HG03060 (cell line): ENCODE measurements at regions not wholly inside any gene's neighbourhood (a gene's known extent, or its start where the extent isn't known, plus 50 kb on each side); places are given as distances from the start of the nearest gene placed in this dataset.
"Not testable (repeated sequence)": the region's sequence is repeated elsewhere in the genome, so short reads cannot be mapped to it uniquely, and the experiment has no call there.

Source experiments
- ATAC-seq: cut with Tn5 transposase; IDR thresholded peaks from one replicate; pipeline ENCODE4 v1.9.1; 2021; ENCODE audit warnings: low read depth, moderate number of reproducible peaks; ENCODE audit not compliant: unreplicated experiment

- ATAC-seq, result no peak
These were observed 638.5 kb upstream of the FLRT2 start for GRCh38 chr14:84891404-84891803.

GRCh38 chr14:84894254-84894653, 635.7 kb upstream of the FLRT2 start:
- ATAC-seq, result no peak

GRCh38 chr14:84922370-84922769, 607.6 kb upstream of the FLRT2 start:
- ATAC-seq, result no peak

- no peak for ATAC-seq
These were observed 603.3 kb upstream of the FLRT2 start for GRCh38 chr14:84926656-84927055.

- ATAC-seq, result no peak
These were observed 602.7 kb upstream of the FLRT2 start for GRCh38 chr14:84927096-84927827.

GRCh38 chr14:84929086-84929485, 600.9 kb upstream of the FLRT2 start:
- ATAC-seq, result no peak

GRCh38 chr14:84929834-84930233, 600.1 kb upstream of the FLRT2 start:
- ATAC-seq, result no peak

GRCh38 chr14:84937016-84937415, 592.9 kb upstream of the FLRT2 start:
- no peak for ATAC-seq

- no peak for ATAC-seq
These were observed 592.5 kb upstream of the FLRT2 start for GRCh38 chr14:84937449-84937848.

- not testable (repeated sequence) for ATAC-seq
These were observed 585.0 kb upstream of the FLRT2 start for GRCh38 chr14:84944901-84945300.

GRCh38 chr14:84959851-84960520, 570.0 kb upstream of the FLRT2 start:
- no peak for ATAC-seq

GRCh38 chr14:84961637-84962036, 568.3 kb upstream of the FLRT2 start:
- ATAC-seq, result no peak

- ATAC-seq, result no peak
These were observed 566.4 kb upstream of the FLRT2 start for GRCh38 chr14:84963518-84963917.

GRCh38 chr14:84965279-84965678, 564.7 kb upstream of the FLRT2 start:
- ATAC-seq, result no peak

- ATAC-seq, result no peak
These were observed 560.4 kb upstream of the FLRT2 start for GRCh38 chr14:84969501-84969900.

GRCh38 chr14:84975241-84975902, 554.6 kb upstream of the FLRT2 start:
- no peak for ATAC-seq

GRCh38 chr14:84976805-84977204, 553.1 kb upstream of the FLRT2 start:
- ATAC-seq, result no peak

GRCh38 chr14:84987042-84987441, 542.9 kb upstream of the FLRT2 start:
- no peak for ATAC-seq

- ATAC-seq, result no peak
These were observed 541.6 kb upstream of the FLRT2 start for GRCh38 chr14:84988357-84988756.

- ATAC-seq, result no peak
These were observed 538.9 kb upstream of the FLRT2 start for GRCh38 chr14:84991021-84991420.

- no peak for ATAC-seq
These were observed 531.7 kb upstream of the FLRT2 start for GRCh38 chr14:84998216-84998615.

- ATAC-seq, result no peak
These were observed 527.1 kb upstream of the FLRT2 start for GRCh38 chr14:85002846-85003245.
